Fibroblast of the aortic adventitia (primary cell): ENCODE measurements at regions not wholly inside any gene's neighbourhood (a gene's known extent, or its start where the extent isn't known, plus 50 kb on each side); places are given as distances from the start of the nearest gene placed in this dataset.

ENCODE experiments used
- DNase-seq: peaks from one replicate; pipeline ENCODE4 v3.0.0-alpha.2; 2010; ENCODE audit warnings: low read depth
- H3K4me3 ChIP-seq: 2 replicates; pipeline ENCODE4 v1.5.1; 2011; ENCODE audit warnings: low read depth, mild to moderate bottlenecking, control low read depth, low read length, moderate library complexity
- TF ChIP-seq, protein P1 (sequence below): IDR thresholded peaks from 2 replicates; pipeline ENCODE4 v1.5.1; 2011; ENCODE audit warnings: mild to moderate bottlenecking, low read length, control low read depth, inconsistent platforms; ENCODE audit not compliant: insufficient read depth

- DNase-seq: peak; percentile 2
- no peak overlapping the region for H3K4me3 ChIP-seq
- TF ChIP-seq, protein P1, sequence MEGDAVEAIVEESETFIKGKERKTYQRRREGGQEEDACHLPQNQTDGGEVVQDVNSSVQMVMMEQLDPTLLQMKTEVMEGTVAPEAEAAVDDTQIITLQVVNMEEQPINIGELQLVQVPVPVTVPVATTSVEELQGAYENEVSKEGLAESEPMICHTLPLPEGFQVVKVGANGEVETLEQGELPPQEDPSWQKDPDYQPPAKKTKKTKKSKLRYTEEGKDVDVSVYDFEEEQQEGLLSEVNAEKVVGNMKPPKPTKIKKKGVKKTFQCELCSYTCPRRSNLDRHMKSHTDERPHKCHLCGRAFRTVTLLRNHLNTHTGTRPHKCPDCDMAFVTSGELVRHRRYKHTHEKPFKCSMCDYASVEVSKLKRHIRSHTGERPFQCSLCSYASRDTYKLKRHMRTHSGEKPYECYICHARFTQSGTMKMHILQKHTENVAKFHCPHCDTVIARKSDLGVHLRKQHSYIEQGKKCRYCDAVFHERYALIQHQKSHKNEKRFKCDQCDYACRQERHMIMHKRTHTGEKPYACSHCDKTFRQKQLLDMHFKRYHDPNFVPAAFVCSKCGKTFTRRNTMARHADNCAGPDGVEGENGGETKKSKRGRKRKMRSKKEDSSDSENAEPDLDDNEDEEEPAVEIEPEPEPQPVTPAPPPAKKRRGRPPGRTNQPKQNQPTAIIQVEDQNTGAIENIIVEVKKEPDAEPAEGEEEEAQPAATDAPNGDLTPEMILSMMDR: peak; percentile 25
These were observed 902.4 kb downstream of the NR2F1-AS1 start for GRCh38 chr5:92678640-92679039.

DNA sequence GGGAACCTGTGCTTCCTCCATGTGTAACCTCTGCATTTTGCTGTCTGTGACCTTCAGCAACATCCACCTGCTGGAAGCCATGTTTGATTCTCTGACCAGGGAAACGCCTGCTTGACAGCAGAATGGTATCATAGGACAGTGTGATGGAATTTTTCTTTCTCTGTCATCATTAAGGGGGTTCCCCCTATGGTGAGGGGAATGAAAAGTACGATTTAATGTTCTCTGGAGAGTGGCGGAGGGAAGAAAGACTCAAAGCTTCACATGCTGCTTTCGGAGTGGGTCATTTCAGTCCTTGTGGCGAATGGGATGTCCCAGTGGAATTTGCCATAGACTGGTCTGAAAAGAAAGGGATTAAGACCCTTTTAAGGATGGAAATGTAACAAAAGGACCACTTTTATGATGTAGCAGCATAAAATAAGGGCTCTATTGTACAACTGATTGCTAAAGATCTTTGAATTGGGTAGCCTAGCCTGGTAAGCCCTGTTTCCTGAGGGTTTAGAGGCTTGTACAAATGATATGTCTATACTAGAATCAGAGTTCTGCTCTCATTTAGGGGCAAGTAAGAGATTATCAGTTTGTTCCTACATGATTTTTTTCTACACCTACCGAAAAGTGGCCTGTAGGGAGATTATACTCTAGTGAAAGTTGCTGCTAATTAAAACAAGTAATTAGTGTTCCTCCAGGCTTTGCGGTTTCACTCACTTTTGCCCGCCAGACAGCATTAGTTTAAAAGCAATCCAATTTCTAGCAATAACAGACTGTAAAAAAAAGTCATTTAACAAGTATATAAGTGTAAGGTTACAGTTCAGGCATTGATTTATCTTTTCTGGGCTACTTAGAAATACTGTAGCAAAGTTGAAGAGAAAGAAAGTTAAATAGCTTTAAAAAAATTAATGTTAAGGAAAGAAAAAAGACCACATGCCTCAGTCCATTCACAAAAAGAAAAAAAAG is 904.5 kb downstream of the NR2F1-AS1 start:
- TF ChIP-seq, protein P1: no peak
- no peak for DNase-seq
- no peak overlapping the region for H3K4me3 ChIP-seq

GRCh38 chr5:92674321-92674720 is 906.7 kb downstream of the NR2F1-AS1 start:
- DNase-seq: no peak
- TF ChIP-seq, protein P1: no peak
- H3K4me3 ChIP-seq: no peak overlapping the region

- TF ChIP-seq, protein P1: no peak
- H3K4me3 ChIP-seq: no peak overlapping the region
- no peak for DNase-seq
These were observed 915.5 kb downstream of the NR2F1-AS1 start for GRCh38 chr5:92665506-92665905.

GRCh38 chr5:92662741-92663140 is 918.3 kb downstream of the NR2F1-AS1 start:
- DNase-seq: no peak
- TF ChIP-seq, protein P1: no peak
- no peak overlapping the region for H3K4me3 ChIP-seq

GRCh38 chr5:92659246-92659645 is 921.8 kb downstream of the NR2F1-AS1 start:
- DNase-seq: no peak
- H3K4me3 ChIP-seq: no peak overlapping the region
- TF ChIP-seq, protein P1: no peak
